GM10266 (cell line): ENCODE measurements at regions not wholly inside any gene's neighbourhood (a gene's known extent, or its start where the extent isn't known, plus 50 kb on each side); places are given as distances from the start of the nearest gene placed in this dataset.

ENCODE experiments used
- DNase-seq: peaks from one replicate; pipeline ENCODE4 v3.0.0; 2012; ENCODE audit errors: extremely low spot score
- TF ChIP-seq, protein P1 (sequence below): IDR thresholded peaks from 2 replicates; pipeline ENCODE4 v1.5.1; 2012; ENCODE audit warnings: mild to moderate bottlenecking, low read depth; ENCODE audit not compliant: control insufficient read depth, insufficient read depth; ENCODE audit errors: missing control alignments

DNA sequence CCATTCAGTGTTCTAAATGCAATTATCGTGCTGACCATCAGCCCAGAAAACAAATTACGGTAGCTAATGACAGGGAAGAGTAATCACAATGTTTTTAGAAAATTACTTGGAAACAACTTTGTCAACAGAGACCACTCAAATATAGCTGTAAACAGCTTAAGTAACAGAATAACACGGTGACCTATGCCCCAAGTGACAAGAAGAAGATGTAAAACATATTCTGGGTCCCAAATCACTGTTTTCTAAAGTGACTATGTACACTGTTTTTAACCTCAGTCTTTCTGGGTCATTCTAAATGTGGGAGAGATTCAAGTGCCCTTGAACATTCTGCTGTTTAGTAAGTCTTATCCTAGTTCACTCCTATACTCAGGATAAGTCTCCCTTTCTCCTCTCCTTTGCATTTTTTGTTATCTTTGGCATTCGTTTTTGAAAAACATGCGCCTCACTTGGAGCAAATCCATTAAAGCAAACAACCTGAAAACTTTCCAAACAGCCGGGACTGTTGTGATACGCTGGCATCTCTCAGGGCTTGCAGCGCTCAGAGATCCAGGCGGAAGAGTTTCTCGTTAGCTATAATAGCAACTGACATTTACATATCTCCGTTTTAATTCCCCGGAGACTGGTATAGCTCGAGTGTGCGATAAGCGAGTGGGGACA, 114.5 kb upstream of the SOX4 start:
- TF ChIP-seq, protein P1, sequence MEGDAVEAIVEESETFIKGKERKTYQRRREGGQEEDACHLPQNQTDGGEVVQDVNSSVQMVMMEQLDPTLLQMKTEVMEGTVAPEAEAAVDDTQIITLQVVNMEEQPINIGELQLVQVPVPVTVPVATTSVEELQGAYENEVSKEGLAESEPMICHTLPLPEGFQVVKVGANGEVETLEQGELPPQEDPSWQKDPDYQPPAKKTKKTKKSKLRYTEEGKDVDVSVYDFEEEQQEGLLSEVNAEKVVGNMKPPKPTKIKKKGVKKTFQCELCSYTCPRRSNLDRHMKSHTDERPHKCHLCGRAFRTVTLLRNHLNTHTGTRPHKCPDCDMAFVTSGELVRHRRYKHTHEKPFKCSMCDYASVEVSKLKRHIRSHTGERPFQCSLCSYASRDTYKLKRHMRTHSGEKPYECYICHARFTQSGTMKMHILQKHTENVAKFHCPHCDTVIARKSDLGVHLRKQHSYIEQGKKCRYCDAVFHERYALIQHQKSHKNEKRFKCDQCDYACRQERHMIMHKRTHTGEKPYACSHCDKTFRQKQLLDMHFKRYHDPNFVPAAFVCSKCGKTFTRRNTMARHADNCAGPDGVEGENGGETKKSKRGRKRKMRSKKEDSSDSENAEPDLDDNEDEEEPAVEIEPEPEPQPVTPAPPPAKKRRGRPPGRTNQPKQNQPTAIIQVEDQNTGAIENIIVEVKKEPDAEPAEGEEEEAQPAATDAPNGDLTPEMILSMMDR, result no peak

DNA sequence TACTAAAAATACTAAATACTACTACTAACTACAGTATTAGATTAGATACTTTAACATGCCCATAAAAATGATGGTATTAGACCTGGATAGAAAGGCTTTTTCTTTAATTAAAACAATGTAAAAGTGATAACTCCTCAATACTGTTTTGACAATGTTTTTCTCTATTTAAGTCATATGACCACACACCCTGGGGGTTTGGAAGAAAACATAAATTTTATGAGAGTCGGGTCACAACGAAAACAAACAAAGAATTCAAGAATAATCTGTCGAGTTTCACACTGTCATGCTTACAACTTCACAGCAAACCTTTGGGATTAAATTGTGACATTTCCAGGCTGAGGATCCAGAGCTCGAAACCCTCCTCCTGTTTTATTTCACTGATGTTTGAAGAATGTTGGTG, 107.4 kb upstream of the SOX4 start:
- DNase-seq, result no peak
- TF ChIP-seq, protein P1, result no peak

More for the DNA sequence above, 114.5 kb upstream of the SOX4 start:
- DNase-seq, result no peak

DNA sequence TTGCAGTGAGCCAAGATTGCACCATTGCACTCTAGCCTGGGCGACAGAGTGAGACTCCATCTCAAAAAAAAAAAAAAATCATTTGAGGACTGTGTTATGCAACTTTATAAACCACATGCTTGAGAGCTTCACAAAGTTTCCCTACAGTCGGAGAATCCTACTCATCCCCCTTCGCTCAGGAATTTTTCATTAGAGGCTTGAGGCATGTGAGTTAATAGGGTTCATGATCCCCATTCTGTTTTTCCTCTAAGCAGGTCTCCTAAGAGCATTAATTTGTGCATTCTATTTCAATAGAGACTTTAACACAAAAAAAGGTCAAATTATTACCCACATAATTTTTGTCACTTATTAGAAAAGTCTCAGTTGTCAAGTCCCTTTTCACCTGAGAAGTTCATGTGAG, 103.7 kb upstream of the SOX4 start:
- TF ChIP-seq, protein P1, result no peak
- DNase-seq, result no peak

DNA sequence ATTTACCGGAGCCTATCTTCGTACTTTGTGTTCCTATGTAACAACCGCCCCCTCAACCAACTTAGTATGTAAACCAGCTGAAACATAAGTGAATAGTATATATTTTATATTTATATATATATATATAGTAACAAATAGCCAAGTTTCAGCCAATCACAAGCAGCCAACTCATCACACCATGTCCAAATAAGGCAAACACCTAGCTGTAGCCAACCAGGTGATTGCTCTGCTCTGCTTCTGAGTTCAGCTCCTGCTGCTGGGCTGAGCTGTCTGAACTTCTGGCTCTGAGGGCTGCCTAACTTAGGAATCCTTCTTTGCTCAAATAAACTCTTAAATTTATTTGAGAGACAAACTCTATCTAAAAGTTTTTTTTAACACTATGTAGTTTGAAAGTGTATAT, 101.6 kb upstream of the SOX4 start:
- DNase-seq, result no peak
- TF ChIP-seq, protein P1, result no peak

DNA sequence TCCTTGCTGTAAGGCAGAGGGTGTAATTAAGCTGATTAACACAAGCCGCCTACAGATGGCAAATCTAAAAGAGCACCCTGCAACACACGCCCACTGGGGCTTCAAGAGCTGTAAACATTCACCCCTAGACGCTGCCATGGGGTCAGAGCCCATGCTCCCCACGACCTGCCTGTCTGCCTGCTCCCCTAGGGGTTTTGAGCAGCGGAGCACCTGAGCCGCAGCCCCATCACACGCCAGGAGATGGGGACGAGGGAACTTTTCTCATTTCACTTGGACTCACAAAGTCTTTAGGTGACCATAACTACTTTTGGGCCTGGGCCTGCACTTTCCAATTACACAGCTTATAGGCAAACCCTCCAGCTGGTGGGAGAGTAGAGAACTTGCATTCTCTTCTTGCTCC, 99.0 kb upstream of the SOX4 start:
- TF ChIP-seq, protein P1, result no peak
- no peak for DNase-seq

DNA sequence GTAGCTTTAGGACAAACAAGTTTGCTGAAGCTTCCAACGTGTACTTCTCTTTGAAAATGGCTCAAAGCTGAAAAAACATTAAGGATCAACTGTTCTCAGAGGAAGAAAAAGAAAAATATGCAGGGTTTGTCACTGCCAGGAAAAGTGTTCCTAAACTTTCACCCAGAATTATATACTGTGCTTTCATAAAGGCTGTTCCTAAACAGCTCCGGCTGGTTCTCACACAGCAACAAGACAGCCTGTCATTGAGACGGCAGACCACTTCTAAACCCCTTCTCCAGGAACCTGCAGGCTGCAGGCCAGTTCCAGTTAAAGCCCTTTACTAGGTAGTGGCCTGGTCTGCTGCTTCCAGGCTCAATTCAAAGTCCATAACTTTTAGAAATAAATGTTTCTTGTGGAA, 97.4 kb upstream of the SOX4 start:
- DNase-seq, result no peak
- TF ChIP-seq, protein P1, result no peak

DNA sequence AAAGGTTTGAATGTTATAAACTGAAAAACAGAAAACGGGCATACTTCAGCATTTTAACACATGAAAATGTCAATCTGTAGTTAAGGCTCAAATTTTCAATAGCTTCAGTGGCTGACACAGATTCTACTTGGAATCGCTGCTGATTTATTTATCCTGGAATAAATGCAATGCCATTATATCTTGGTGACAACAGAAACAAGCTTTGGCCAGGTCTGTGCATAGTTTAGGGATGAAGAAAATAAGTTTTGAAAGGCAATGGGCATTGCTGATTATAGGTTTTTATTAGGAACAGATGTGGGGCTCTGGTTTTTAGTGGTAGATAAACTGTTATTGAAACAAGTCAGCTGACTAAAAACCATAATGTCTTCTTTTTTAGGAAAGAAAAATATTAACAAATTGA, 96.8 kb upstream of the SOX4 start:
- TF ChIP-seq, protein P1, result no peak

More for the DNA sequence above, 96.8 kb upstream of the SOX4 start:
- no peak for DNase-seq
